ENCODE measurements at regions not wholly inside any gene's neighbourhood (a gene's known extent, or its start where the extent isn't known, plus 50 kb on each side); places are given as distances from the start of the nearest gene placed in this dataset.

GRCh38 chr5:93055561-93055960, 525.5 kb downstream of the NR2F1-AS1 start:
- no peak for DNase-seq

- no peak for DNase-seq
These were observed 526.4 kb downstream of the NR2F1-AS1 start for GRCh38 chr5:93054424-93055163.

- no peak for DNase-seq
These were observed 527.2 kb downstream of the NR2F1-AS1 start for GRCh38 chr5:93053825-93054224.

- no peak for DNase-seq
These were observed 532.2 kb downstream of the NR2F1-AS1 start for GRCh38 chr5:93048858-93049257.

- no peak for DNase-seq
These were observed 536.0 kb downstream of the NR2F1-AS1 start for GRCh38 chr5:93044859-93045666.

GRCh38 chr5:93039888-93040287, 541.1 kb downstream of the NR2F1-AS1 start:
- DNase-seq: no peak

GRCh38 chr5:93034621-93035590, 546.1 kb downstream of the NR2F1-AS1 start:
- no peak for DNase-seq

- DNase-seq: no peak
These were observed 558.1 kb downstream of the NR2F1-AS1 start for GRCh38 chr5:93022796-93023447.

GRCh38 chr5:93022211-93022610, 558.8 kb downstream of the NR2F1-AS1 start:
- no peak for DNase-seq

GRCh38 chr5:93019896-93020295, 561.1 kb downstream of the NR2F1-AS1 start:
- DNase-seq: no peak

- no peak for DNase-seq
These were observed 562.6 kb downstream of the NR2F1-AS1 start for GRCh38 chr5:93018461-93018860.

GRCh38 chr5:93017849-93018248, 563.2 kb downstream of the NR2F1-AS1 start:
- no peak for DNase-seq

GRCh38 chr5:93017376-93017775, 563.6 kb downstream of the NR2F1-AS1 start:
- no peak for DNase-seq

GRCh38 chr5:93010616-93011015, 570.4 kb downstream of the NR2F1-AS1 start:
- DNase-seq: no peak

- DNase-seq: no peak
These were observed 571.0 kb downstream of the NR2F1-AS1 start for GRCh38 chr5:93010037-93010436.

- DNase-seq: no peak
These were observed 572.4 kb downstream of the NR2F1-AS1 start for GRCh38 chr5:93008502-93009207.

- DNase-seq: no peak
These were observed 574.1 kb downstream of the NR2F1-AS1 start for GRCh38 chr5:93006915-93007314.

- no peak for DNase-seq
These were observed 582.6 kb downstream of the NR2F1-AS1 start for GRCh38 chr5:92998456-92998855.

GRCh38 chr5:92994392-92994791, 586.6 kb downstream of the NR2F1-AS1 start:
- no peak for DNase-seq

GRCh38 chr5:92992073-92992472, 588.9 kb downstream of the NR2F1-AS1 start:
- DNase-seq: no peak

GRCh38 chr5:92991581-92992067, 589.4 kb downstream of the NR2F1-AS1 start:
- DNase-seq: no peak

Measured in C1 segment of cervical spinal cord (tissue), 14 donors.